NCI-H69 (cell line): ENCODE measurements at regions not wholly inside any gene's neighbourhood (a gene's known extent, or its start where the extent isn't known, plus 50 kb on each side); places are given as distances from the start of the nearest gene placed in this dataset.

Experiments used
- DNase-seq: peaks from one replicate; lab custom pipeline; 2025; lab: John Stamatoyannopoulos, UW

GRCh38 chr6:149216459-149216858 is 101.1 kb upstream of the TAB2 start:
- DNase-seq = no peak

GRCh38 chr6:149217466-149217888 is 100.0 kb upstream of the TAB2 start:
- DNase-seq = no peak

DNA sequence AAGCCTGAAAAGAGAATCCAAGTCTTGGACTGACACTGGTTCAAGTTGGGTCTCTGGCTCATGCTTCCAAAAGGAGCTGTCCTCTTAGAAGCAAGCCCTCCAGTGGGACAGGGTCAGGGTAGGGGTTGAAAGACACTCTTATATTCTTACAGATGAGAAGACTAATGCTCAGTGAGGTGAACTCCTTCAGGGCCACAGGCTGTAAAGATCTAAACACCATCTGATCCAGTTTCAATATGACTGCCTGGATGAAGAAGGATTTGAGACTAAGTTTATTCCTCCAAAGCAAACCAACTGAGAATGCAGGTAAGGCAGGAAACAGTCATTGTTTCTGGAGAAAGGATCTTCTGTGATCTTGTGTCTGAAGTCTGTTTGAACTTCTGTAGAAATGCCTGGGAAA is 99.0 kb upstream of the TAB2 start:
- DNase-seq = no peak

DNA sequence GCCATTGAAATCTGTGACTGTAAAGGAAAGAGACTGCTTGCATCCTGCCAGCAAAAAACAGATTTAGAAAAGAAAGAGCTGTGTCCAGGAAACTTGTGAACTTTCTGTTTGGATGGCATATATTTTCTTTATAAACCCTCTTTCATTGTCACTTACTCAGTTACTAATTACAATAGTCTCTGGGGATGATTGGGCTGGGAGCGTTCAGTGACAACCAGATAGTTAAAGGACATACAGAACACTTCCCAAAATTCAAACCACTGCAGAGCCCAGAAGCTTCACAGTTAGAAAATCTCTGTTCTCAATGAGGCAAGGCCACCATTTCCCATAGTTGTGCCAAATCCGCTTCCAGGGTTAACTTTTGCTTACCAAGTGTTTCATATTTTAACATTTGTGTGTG is 98.6 kb upstream of the TAB2 start:
- no peak for DNase-seq

GRCh38 chr6:149220882-149221773 is 96.4 kb upstream of the TAB2 start:
- DNase-seq = no peak

DNA sequence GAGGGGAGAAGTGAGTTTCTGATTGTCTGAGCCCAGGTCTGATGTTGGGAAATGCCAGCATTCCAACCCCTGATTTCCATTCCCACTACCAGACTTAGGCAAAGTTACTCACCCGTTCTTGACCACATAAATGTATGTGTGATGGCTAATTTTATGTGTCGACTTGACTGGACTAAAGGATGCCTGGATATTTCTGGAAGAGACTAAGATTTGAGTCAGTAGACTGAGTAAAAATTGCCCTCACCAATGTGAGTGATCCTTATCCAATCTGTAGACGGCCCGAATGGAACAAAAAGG is 95.8 kb upstream of the TAB2 start:
- no peak for DNase-seq

DNA sequence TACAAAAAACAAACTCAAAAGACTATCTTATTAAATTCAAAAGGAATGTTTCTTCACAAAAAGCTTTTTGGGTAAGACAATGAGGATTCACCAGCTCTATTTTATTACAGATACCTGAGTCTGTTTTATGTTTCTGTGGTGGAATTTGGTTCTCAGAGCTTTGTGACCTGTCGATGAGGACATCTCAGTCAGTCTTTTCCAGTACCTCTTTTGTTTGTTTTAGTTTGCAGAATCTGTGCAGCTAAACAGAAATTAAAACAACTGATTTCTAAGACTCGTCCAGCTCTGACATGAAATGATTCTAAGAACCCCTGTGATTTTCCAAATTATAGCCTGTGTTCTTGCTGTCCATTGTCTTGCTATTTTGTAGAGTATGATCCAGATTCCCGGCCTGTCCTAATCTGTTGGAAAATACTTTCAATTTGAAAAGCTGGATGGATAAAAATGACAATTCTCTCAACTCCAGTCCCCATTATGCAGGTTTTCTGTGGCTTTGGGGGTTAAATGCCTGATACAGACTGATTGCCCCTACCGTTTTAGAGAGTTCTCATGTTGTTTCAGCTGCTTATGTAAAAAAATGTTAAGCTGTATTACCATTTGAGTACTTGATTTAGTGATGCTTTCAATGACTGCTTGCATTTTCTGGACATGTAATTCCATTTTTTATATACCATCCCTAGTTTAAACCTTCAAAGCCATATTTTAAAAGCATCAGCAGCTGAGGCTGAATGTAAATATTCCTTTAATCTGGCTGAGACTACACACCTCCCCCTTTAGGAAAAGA is 94.2 kb upstream of the TAB2 start:
- peak; percentile 14 for DNase-seq

DNA sequence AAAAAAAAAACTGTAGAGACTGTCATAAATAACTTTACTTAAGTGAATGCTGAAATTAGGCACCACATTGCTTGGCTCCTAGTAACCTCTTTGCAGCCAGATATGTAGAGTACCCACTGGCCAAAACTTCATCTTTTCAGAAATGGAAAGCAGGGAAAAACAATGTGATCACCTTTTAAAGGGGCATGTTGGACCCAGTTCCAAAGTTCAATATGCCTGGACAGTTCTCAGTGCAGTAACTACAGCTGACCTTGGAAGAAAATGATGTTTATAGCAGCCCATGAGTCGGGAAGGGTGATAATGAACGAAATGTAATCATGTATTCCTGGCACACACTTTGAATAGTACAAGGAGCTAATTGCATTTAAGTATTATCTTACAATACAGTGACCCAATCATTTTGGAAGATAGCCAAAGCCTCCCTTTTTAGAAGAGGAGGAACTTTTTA is 93.6 kb upstream of the TAB2 start:
- peak; percentile 34 for DNase-seq

- DNase-seq = no peak
These were observed 93.1 kb upstream of the TAB2 start for GRCh38 chr6:149224399-149224798.

DNA sequence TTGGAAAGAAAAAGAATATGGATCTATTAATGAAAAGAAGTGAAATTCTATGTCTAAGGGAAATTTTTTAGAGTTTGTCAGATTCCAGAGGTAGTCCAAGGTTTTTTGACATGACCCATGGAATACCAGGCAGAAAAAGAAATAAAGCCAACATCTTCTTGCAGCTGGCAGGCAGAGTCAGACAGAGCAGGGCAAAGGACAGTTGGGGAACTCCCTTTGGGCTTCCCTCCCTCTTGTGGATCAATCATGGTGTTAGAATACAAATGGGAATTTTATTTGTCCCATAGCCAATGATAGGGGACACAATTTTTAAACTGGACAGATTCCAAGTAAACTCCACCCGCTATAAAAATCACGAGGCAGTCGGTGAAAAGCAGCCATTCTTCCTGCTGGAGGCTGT is 92.1 kb upstream of the TAB2 start:
- DNase-seq = no peak

DNA sequence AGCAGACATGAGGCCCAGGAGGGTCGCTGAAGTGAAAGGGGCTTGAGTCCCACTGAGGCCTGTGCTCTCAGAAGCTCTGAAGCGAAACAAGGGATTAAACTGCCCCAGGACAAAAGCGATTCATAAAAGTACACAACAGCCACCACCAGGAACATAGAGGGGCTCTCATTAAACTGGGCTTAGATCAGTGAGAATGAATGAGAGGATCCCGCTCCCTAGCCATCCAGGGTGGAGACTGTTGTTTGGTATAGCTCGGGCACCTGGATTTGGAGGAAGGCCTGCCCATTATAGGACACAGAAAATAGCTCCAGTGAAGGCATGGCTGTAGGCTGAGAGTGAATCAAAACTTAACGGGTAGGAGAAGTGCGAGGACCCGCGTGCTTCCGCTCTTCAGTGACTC is 91.6 kb upstream of the TAB2 start:
- DNase-seq = no peak

GRCh38 chr6:149227796-149228195 is 89.7 kb upstream of the TAB2 start:
- DNase-seq = no peak

DNA sequence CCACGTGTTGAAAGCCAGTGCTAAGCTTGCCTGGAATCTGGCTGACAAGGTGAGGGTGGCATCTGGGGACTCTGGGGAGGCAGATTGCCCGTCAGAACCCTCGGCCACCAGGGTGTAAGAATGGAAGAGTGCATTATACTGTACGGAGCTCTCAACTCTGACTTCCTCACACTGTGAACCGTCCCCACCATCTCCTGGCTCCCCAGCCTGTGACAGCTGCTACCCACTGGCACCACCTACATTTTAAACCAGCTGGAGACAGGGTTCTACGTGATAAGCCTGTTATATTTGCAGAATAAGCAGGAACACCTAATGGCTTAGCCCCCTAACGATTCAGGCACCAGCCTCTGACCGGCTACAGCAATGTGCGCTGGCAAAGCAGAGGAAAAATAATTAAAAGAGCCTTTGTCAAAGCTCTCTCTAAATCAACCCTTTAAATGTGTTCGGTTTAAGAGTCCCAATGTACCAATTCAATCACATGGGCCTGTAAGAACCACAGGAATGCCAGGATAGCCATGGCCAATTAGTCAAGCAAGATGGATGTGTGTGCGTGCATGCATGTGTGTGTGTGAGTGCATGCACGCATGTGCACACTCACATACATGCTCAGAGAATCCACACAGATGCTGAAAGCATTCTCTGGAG is 89.1 kb upstream of the TAB2 start:
- no peak for DNase-seq

- DNase-seq = no peak
These were observed 88.4 kb upstream of the TAB2 start for GRCh38 chr6:149229096-149229495.

DNA sequence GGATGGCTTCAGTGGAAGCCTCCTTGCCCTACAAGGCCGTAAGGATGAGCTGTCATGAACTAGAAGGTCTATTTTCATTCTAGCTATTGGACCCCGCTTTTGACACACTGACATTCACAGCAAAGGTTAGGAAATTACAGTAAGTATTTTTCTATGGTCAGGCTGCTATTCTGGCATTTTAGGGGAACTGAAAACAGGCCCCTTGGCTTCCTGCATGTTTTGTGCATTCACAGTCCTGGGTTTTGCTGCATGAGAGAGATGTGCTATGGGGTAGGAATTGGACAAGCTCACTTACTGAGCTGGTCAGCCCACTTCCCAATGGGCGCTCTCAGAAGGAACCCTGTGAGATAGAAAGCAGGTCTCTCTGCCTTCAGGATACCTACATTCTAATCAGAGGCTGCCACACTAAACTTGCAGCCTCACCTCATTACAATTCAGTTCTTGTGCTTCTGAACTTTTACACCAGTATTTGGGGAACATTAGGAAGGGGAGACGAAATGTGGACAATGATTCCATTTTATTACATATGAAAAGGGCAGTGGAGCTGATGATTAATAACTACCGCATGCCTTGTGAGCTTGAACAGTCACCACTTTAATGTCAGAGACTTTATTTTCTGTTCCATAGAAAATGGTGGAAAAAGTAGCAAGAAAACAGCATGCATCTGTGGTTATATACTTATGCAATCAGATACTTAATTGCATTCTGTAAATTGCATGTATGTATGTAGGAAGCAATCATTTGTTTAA is 86.6 kb upstream of the TAB2 start:
- DNase-seq = no peak

DNA sequence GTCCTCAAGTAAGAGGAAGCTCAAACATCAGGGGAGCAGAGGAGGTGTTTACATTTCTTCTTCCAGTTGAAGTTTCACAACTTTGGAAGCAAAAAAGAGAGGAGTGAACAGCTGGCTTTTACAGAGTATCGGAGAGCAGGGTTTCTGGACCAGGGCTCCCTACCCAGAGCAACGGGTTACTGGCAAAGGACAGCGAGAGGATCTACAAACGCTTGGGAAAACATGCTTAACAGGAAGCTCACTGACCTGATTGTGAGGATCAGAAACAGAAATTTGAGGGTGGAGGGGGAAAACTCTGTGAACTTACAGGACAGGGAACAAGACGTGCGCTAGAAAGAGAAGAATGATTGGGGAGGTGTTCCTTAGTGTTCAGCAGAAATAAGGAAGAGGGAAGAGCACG is 85.7 kb upstream of the TAB2 start:
- no peak for DNase-seq

GRCh38 chr6:149233056-149233715 is 84.3 kb upstream of the TAB2 start:
- peak; percentile 15 for DNase-seq

GRCh38 chr6:149234051-149234962 is 83.2 kb upstream of the TAB2 start:
- DNase-seq = no peak

GRCh38 chr6:149235130-149235561 is 82.4 kb upstream of the TAB2 start:
- peak; percentile 62 for DNase-seq

DNA sequence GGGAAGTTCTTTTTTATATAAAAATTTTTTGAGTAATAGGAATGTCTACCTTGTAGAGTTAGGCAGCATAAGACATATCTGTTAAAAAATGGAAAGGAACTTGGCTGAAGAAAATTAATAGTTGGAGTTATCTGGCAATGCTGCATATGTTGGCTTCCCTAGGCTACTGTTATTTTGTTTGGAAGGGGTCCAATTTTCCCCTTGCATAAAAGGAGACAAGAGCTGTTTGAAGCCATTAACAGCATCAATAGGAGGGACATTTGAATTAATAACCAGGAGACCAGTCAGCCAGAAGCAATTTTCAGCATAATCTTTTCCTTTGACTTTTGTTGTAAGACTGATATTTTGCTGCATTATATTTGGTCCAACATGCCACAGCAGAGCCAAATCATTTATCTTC is 80.9 kb upstream of the TAB2 start:
- DNase-seq = peak; percentile 49
